HG03095 (cell line): ENCODE measurements at regions not wholly inside any gene's neighbourhood (a gene's known extent, or its start where the extent isn't known, plus 50 kb on each side); places are given as distances from the start of the nearest gene placed in this dataset.

Experiments used
- ATAC-seq: cut with Tn5 transposase; IDR thresholded peaks from one replicate; pipeline ENCODE4 v1.9.1; 2021; ENCODE audit warnings: moderate library complexity; ENCODE audit not compliant: unreplicated experiment

GRCh38 chr6:43911354-43912115, 141.5 kb downstream of the VEGFA start:
- no peak for ATAC-seq

- no peak for ATAC-seq
Observed at GRCh38 chr6:43910638-43911353, 140.8 kb downstream of the VEGFA start.

GRCh38 chr6:43910149-43910637, 140.2 kb downstream of the VEGFA start:
- ATAC-seq, result no peak

GRCh38 chr6:43909474-43910148, 139.6 kb downstream of the VEGFA start:
- no peak for ATAC-seq

- ATAC-seq, result no peak
Observed at GRCh38 chr6:43907789-43908472, 137.9 kb downstream of the VEGFA start.

GRCh38 chr6:43907312-43907711, 137.3 kb downstream of the VEGFA start:
- no peak for ATAC-seq

- no peak for ATAC-seq
Observed at GRCh38 chr6:43904311-43905123, 134.5 kb downstream of the VEGFA start.

GRCh38 chr6:43903739-43904290, 133.8 kb downstream of the VEGFA start:
- ATAC-seq, result no peak

GRCh38 chr6:43901733-43902230, 131.8 kb downstream of the VEGFA start:
- no peak for ATAC-seq

- ATAC-seq, result no peak
Observed at GRCh38 chr6:43900916-43901732, 131.1 kb downstream of the VEGFA start.

GRCh38 chr6:43900560-43900915, 130.5 kb downstream of the VEGFA start:
- ATAC-seq, result no peak

- ATAC-seq, result no peak
Observed at GRCh38 chr6:43899830-43900229, 129.8 kb downstream of the VEGFA start.

GRCh38 chr6:43898358-43899131, 128.5 kb downstream of the VEGFA start:
- ATAC-seq, result no peak

- no peak for ATAC-seq
Observed at GRCh38 chr6:43897571-43898302, 127.7 kb downstream of the VEGFA start.

- ATAC-seq, result no peak
Observed at GRCh38 chr6:43896329-43897255, 126.6 kb downstream of the VEGFA start.

GRCh38 chr6:43895656-43896328, 125.8 kb downstream of the VEGFA start:
- no peak for ATAC-seq
